ENCODE measurements at regions not wholly inside any gene's neighbourhood (a gene's known extent, or its start where the extent isn't known, plus 50 kb on each side); places are given as distances from the start of the nearest gene placed in this dataset.

DNA sequence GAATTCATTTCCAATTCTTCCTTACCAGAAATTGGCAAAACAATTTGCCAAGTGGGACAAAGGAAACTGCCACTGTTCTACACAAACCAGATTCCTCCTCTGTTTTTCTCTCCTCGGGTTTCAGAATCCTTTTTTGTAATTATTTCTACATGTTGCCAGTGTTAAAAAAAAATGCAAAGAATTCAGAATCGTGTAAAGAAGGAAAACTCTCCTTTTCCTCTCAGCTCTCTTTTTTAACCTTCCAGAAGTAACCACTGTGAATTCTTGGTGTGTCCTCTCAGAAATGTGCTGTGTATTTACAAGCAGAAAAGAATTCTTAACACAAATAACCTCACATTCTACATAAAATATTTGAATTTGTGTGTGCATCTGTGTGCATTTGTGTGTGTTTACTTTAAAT lies 224.6 kb downstream of the DRD1 start:
- DNase-seq, result no peak
- H3K9me3 ChIP-seq (ENCODE audit: low read depth), result no peaks in the 10 kb centered on the region
- H3K9me2 ChIP-seq (ENCODE audit: insufficient read depth), result no peaks in the 10 kb centered on the region
- H3K4me1 ChIP-seq (ENCODE audit: insufficient read depth), result no peaks in the 10 kb centered on the region; the same call in 1 of the 2 replicates
- in situ Hi-C loops (cut with MboI), result no loop called here
- H3K9ac ChIP-seq, result no peak overlapping the region
- 0 to 3% methylated on average over 2 of the region's 2 CpGs for WGBS, 2 experiments (ENCODE audit: low coverage in 1 of 2, low lambda C conversion rate in 2 of 2, missing lambda C conversion rate in 2 of 2)
- no peaks in the 10 kb centered on the region for H4K20me1 ChIP-seq (ENCODE audit: insufficient read depth)
- no peaks in the 10 kb centered on the region for H3K79me2 ChIP-seq (ENCODE audit: insufficient read depth)
- TF ChIP-seq EZH2 (IDR thresholded peaks at IDR 0.05; ENCODE audit: insufficient read depth, poor library complexity, severe bottlenecking) (no peak), EZH2phosphoT487 (IDR thresholded peaks at IDR 0.05; ENCODE audit: insufficient read depth, low read depth) (no peak)
- no peaks in the 10 kb centered on the region for H3F3A ChIP-seq (ENCODE audit: insufficient read depth)
- no peaks in the 10 kb centered on the region for H3K36me3 ChIP-seq (ENCODE audit: low read depth)
- H2AFZ ChIP-seq, result no peak overlapping the region
- H3K27me3 ChIP-seq (replicated peaks; ENCODE audit: insufficient read depth), result no peaks in the 10 kb centered on the region
- no peak overlapping the region for H3K4me3 ChIP-seq
- no peak overlapping the region for H3K4me2 ChIP-seq (ENCODE audit: unreplicated experiment)
- no peak overlapping the region for H3K27ac ChIP-seq

DNA sequence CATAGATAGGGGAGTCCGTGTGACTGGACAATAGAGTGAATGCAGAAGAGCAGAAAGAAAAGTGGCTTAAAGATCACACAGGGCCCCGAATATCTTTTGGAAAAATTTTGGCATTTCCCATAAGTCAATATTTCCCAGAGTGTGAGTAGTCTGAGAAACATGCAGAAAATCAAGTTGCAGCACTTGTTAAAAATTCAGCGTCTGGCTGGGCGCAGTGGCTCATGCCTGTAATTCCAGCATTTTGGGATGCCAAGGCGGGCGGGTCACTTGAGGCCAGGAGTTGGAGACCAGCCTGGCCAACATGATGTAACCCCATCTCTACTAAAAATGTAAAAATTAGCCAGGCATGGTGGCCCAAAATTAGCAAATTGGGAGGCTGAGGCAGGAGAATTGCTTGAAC lies 227.0 kb downstream of the DRD1 start:
- H3K4me2 ChIP-seq (ENCODE audit: unreplicated experiment), result no peak overlapping the region

GRCh38 chr5:175215906-175216305 lies 228.1 kb downstream of the DRD1 start:
- Histone ChIP-seq H3K27ac (no peak overlapping the region), H3K9me2 (ENCODE audit: insufficient read depth) (no peaks in the 10 kb centered on the region), H3K9ac (no peak overlapping the region), H3K36me3 (ENCODE audit: low read depth) (no peaks in the 10 kb centered on the region), H4K20me1 (ENCODE audit: insufficient read depth) (no peaks in the 10 kb centered on the region), H3K27me3 (replicated peaks; ENCODE audit: insufficient read depth) (no peaks in the 10 kb centered on the region), H3K4me1 (ENCODE audit: insufficient read depth) (peaks cover 4% of the 10 kb centered on the region; the same call in 1 of the 2 replicates), H3K4me3 (no peak overlapping the region), H3K79me2 (ENCODE audit: insufficient read depth) (no peaks in the 10 kb centered on the region), H2AFZ (no peak overlapping the region), H3F3A (ENCODE audit: insufficient read depth) (no peaks in the 10 kb centered on the region), H3K9me3 (ENCODE audit: low read depth) (no peaks in the 10 kb centered on the region), H3K4me2 (ENCODE audit: unreplicated experiment) (no peak overlapping the region)
- WGBS, 2 experiments (ENCODE audit: low coverage in 1 of 2, low lambda C conversion rate in 2 of 2, missing lambda C conversion rate in 2 of 2), result 30 to 44% methylated on average over 11 of the region's 11 CpGs
- TF ChIP-seq EZH2phosphoT487 (IDR thresholded peaks at IDR 0.05; ENCODE audit: insufficient read depth, low read depth), result no peak
- no peak for TF ChIP-seq EZH2 (IDR thresholded peaks at IDR 0.05; ENCODE audit: insufficient read depth, poor library complexity, severe bottlenecking)
- DNase-seq, result no peak
- in situ Hi-C loops (cut with MboI), result no loop called here

More for the DNA sequence above, 227.0 kb downstream of the DRD1 start:
- H3K36me3 ChIP-seq (ENCODE audit: low read depth), result no peaks in the 10 kb centered on the region
- no peaks in the 10 kb centered on the region for H3K79me2 ChIP-seq (ENCODE audit: insufficient read depth)
- peak overlapping the region; percentile 35; the same call in 1 of the 2 replicates for H3K27ac ChIP-seq
- no peak overlapping the region for H2AFZ ChIP-seq
- 40 to 41% methylated on average over 6 of the region's 6 CpGs for WGBS, 2 experiments (ENCODE audit: low coverage in 1 of 2, low lambda C conversion rate in 2 of 2, missing lambda C conversion rate in 2 of 2)
- in situ Hi-C loops (cut with MboI), result no loop called here
- DNase-seq, result peak; percentile 65
- H3F3A ChIP-seq (ENCODE audit: insufficient read depth), result no peaks in the 10 kb centered on the region
- H3K9ac ChIP-seq, result no peak overlapping the region
- H3K4me3 ChIP-seq, result no peak overlapping the region
- H3K9me2 ChIP-seq (ENCODE audit: insufficient read depth), result no peaks in the 10 kb centered on the region
- H3K9me3 ChIP-seq (ENCODE audit: low read depth), result no peaks in the 10 kb centered on the region
- TF ChIP-seq EZH2 (IDR thresholded peaks at IDR 0.05; ENCODE audit: insufficient read depth, poor library complexity, severe bottlenecking), result no peak
- no peak for TF ChIP-seq EZH2phosphoT487 (IDR thresholded peaks at IDR 0.05; ENCODE audit: insufficient read depth, low read depth)
- no peaks in the 10 kb centered on the region for H4K20me1 ChIP-seq (ENCODE audit: insufficient read depth)
- H3K4me1 ChIP-seq (ENCODE audit: insufficient read depth), result peaks cover 4% of the 10 kb centered on the region; the same call in 1 of the 2 replicates
- H3K27me3 ChIP-seq (replicated peaks; ENCODE audit: insufficient read depth), result no peaks in the 10 kb centered on the region

GRCh38 chr5:175214152-175214551 lies 229.8 kb downstream of the DRD1 start:
- Histone ChIP-seq H3K4me3 (no peak overlapping the region), H3K9ac (no peak overlapping the region), H3K36me3 (ENCODE audit: low read depth) (no peaks in the 10 kb centered on the region), H3K27ac (no peak overlapping the region), H3K79me2 (ENCODE audit: insufficient read depth) (no peaks in the 10 kb centered on the region), H4K20me1 (ENCODE audit: insufficient read depth) (no peaks in the 10 kb centered on the region), H3K9me3 (ENCODE audit: low read depth) (no peaks in the 10 kb centered on the region), H3K4me1 (ENCODE audit: insufficient read depth) (peaks cover 4% of the 10 kb centered on the region; the same call in 1 of the 2 replicates), H3K4me2 (ENCODE audit: unreplicated experiment) (peak overlapping the region; percentile 15), H3F3A (ENCODE audit: insufficient read depth) (no peaks in the 10 kb centered on the region), H3K9me2 (ENCODE audit: insufficient read depth) (no peaks in the 10 kb centered on the region), H2AFZ (no peak overlapping the region), H3K27me3 (replicated peaks; ENCODE audit: insufficient read depth) (no peaks in the 10 kb centered on the region)
- peak; percentile 86 for DNase-seq
- 0% methylated on average over 2 of the region's 2 CpGs for WGBS, 2 experiments (ENCODE audit: low coverage in 1 of 2, low lambda C conversion rate in 2 of 2, missing lambda C conversion rate in 2 of 2)
- no peak for TF ChIP-seq EZH2 (IDR thresholded peaks at IDR 0.05; ENCODE audit: insufficient read depth, poor library complexity, severe bottlenecking)
- no peak for TF ChIP-seq EZH2phosphoT487 (IDR thresholded peaks at IDR 0.05; ENCODE audit: insufficient read depth, low read depth)
- in situ Hi-C loops (cut with MboI), result no loop called here
